Hepatocyte (in vitro differentiated cells): ENCODE measurements at regions not wholly inside any gene's neighbourhood (a gene's known extent, or its start where the extent isn't known, plus 50 kb on each side); places are given as distances from the start of the nearest gene placed in this dataset.

Experiments
- DNase-seq: peaks from one replicate; pipeline ENCODE4 v3.0.0-alpha.2; 2016; ENCODE audit warnings: low spot score
- H2AFZ ChIP-seq: fragments of 200-600 bp; sonication (generic); 2 replicates; pipeline ENCODE4 v1.6.0; 2016; ENCODE audit warnings: antibody characterized with exemption, mild to moderate bottlenecking
- H3K27ac ChIP-seq: fragments of 200-600 bp; sonication (generic); 2 replicates; pipeline ENCODE4 v1.5.1; 2016; ENCODE audit warnings: mild to moderate bottlenecking
- H3K27me3 ChIP-seq: fragments of 200-600 bp; sonication (generic); 2 replicates; pipeline ENCODE4 v1.6.1; 2016
- H3K36me3 ChIP-seq: fragments of 200-600 bp; sonication (generic); replicated peaks from 2 replicates; pipeline ENCODE4 v1.5.1; 2016; ENCODE audit warnings: low read depth; ENCODE audit not compliant: insufficient read depth
- H3K4me1 ChIP-seq: fragments of 200-600 bp; sonication (generic); 2 replicates; pipeline ENCODE4 v1.5.1; 2016; ENCODE audit warnings: mild to moderate bottlenecking, moderate library complexity; ENCODE audit not compliant: insufficient read depth
- H3K4me2 ChIP-seq: fragments of 200-600 bp; sonication (generic); 2 replicates; pipeline ENCODE4 v1.6.0; 2016
- H3K4me3 ChIP-seq: fragments of 200-600 bp; sonication (generic); 2 replicates; pipeline ENCODE4 v1.5.1; 2016; ENCODE audit warnings: mild to moderate bottlenecking
- H3K79me2 ChIP-seq: fragments of 200-600 bp; sonication (generic); 2 replicates; pipeline ENCODE4 v1.6.0; 2017; ENCODE audit warnings: mild to moderate bottlenecking
- H3K9me2 ChIP-seq: fragments of 200-600 bp; sonication (generic); replicated peaks from 2 replicates; pipeline ENCODE4 v1.6.0; 2017; ENCODE audit warnings: mild to moderate bottlenecking; ENCODE audit not compliant: insufficient read depth
- H3K9me3 ChIP-seq: fragments of 200-600 bp; sonication (generic); 2 replicates; pipeline ENCODE4 v1.5.1; 2016; ENCODE audit warnings: low read depth, mild to moderate bottlenecking
- H4K20me1 ChIP-seq: fragments of 200-600 bp; sonication (generic); 2 replicates; pipeline ENCODE4 v1.6.0; 2016; ENCODE audit warnings: mild to moderate bottlenecking; ENCODE audit not compliant: insufficient read depth, poor library complexity, severe bottlenecking
- EZH2 ChIP-seq: fragments of 200-600 bp; sonication (generic); IDR thresholded peaks from 2 replicates; pipeline ENCODE4 v1.6.1; 2016; ENCODE audit warnings: antibody characterized with exemption, mild to moderate bottlenecking, borderline replicate concordance
- EZH2phosphoT487 ChIP-seq: fragments of 200-600 bp; sonication (generic); IDR thresholded peaks from one replicate; pipeline ENCODE4 v1.6.1; 2018; ENCODE audit warnings: antibody characterized with exemption, mild to moderate bottlenecking, low read depth, moderate library complexity; ENCODE audit not compliant: unreplicated experiment, severe bottlenecking
- WGBS: methylation state at CpG from one replicate; pipeline ENCODE4 v1.1.6; 2016; ENCODE audit warnings: low lambda C conversion rate; ENCODE audit errors: missing lambda C conversion rate; 5-methylcytosine and 5-hydroxymethylcytosine counted together
- TF ChIP-seq, protein P1 (sequence below): fragments of 200-600 bp; sonication (generic); IDR thresholded peaks from 2 replicates; pipeline ENCODE4 v1.5.1; 2016; ENCODE audit warnings: antibody characterized with exemption, mild to moderate bottlenecking; ENCODE audit not compliant: poor library complexity

DNA sequence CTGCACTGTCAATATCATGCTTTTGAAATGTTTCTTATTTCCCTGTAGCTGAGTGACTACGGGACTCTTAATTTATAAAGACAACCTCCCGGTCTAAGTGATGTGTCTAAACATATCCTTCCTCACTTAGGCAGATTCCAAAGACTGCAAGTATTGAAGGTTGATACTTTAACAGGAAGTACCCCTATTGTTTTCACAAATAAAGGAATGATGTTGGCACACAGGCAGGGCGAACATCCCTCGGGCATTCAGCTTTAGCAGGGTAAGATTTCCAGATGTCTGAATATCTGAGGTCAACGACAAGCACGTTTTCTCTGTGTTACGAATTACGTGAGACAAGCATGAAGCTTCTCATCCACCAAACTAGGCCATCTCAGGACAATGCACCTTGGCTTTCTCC, 638.0 kb upstream of the FRG1 start:
- H3K9me2 ChIP-seq, result no peaks in the 10 kb centered on the region
- H3K4me1 ChIP-seq, result peaks cover 5% of the 10 kb centered on the region
- H3K27ac ChIP-seq, result no peak overlapping the region
- H3K36me3 ChIP-seq, result no peaks in the 10 kb centered on the region
- no peak overlapping the region for H2AFZ ChIP-seq
- H3K79me2 ChIP-seq, result no peaks in the 10 kb centered on the region
- no peak overlapping the region for H3K4me2 ChIP-seq
- H3K4me3 ChIP-seq, result no peak overlapping the region
- no peaks in the 10 kb centered on the region for H3K27me3 ChIP-seq
- H4K20me1 ChIP-seq, result no peaks in the 10 kb centered on the region
- WGBS, result 66% methylated on average over 8 of the region's 8 CpGs
- TF ChIP-seq, protein P1, sequence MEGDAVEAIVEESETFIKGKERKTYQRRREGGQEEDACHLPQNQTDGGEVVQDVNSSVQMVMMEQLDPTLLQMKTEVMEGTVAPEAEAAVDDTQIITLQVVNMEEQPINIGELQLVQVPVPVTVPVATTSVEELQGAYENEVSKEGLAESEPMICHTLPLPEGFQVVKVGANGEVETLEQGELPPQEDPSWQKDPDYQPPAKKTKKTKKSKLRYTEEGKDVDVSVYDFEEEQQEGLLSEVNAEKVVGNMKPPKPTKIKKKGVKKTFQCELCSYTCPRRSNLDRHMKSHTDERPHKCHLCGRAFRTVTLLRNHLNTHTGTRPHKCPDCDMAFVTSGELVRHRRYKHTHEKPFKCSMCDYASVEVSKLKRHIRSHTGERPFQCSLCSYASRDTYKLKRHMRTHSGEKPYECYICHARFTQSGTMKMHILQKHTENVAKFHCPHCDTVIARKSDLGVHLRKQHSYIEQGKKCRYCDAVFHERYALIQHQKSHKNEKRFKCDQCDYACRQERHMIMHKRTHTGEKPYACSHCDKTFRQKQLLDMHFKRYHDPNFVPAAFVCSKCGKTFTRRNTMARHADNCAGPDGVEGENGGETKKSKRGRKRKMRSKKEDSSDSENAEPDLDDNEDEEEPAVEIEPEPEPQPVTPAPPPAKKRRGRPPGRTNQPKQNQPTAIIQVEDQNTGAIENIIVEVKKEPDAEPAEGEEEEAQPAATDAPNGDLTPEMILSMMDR, result no peak
- TF ChIP-seq EZH2, result no peak
- no peak for TF ChIP-seq EZH2phosphoT487
- H3K9me3 ChIP-seq, result no peaks in the 10 kb centered on the region
- no peak for DNase-seq

DNA sequence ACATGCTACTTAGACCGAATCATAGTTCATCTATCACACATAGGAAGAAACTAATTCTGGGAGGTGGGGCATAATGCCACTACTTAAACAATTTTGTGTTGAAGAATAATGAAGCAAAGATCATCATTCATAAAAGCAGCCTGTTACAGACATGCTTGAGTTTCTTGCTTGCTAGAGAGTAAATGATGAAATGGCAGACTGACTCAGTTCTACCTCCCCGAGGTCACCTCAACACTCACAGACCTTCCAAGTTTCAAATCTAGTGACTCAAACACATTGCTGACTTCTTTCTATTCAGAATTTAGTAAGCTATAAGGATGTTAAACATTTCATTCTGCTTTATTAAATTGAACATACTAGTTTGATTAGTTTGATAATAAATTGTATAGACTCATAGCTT, 636.5 kb upstream of the FRG1 start:
- H3K4me3 ChIP-seq, result no peak overlapping the region
- TF ChIP-seq EZH2phosphoT487 (no peak), EZH2 (no peak)
- TF ChIP-seq, protein P1, result no peak
- no peak for DNase-seq
- WGBS, result 75% methylated on average over 2 of the region's 2 CpGs
- no peaks in the 10 kb centered on the region for H3K27me3 ChIP-seq
- no peaks in the 10 kb centered on the region for H3K79me2 ChIP-seq
- no peaks in the 10 kb centered on the region for H3K36me3 ChIP-seq
- H3K9me3 ChIP-seq, result no peaks in the 10 kb centered on the region
- H4K20me1 ChIP-seq, result no peaks in the 10 kb centered on the region
- peak overlapping the region; percentile 29 for H3K27ac ChIP-seq
- H3K9me2 ChIP-seq, result no peaks in the 10 kb centered on the region
- peak overlapping the region; percentile 26 for H3K4me2 ChIP-seq
- peaks cover 5% of the 10 kb centered on the region for H3K4me1 ChIP-seq
- no peak overlapping the region for H2AFZ ChIP-seq

GRCh38 chr4:189304809-189305208, 635.9 kb upstream of the FRG1 start:
- Histone ChIP-seq H3K4me3 (no peak overlapping the region), H3K9me3 (no peaks in the 10 kb centered on the region), H3K27ac (peak overlapping the region; percentile 29), H4K20me1 (no peaks in the 10 kb centered on the region), H3K79me2 (no peaks in the 10 kb centered on the region), H3K36me3 (no peaks in the 10 kb centered on the region), H3K27me3 (no peaks in the 10 kb centered on the region), H3K4me1 (peaks cover 5% of the 10 kb centered on the region), H3K4me2 (peak overlapping the region; percentile 26), H3K9me2 (no peaks in the 10 kb centered on the region), H2AFZ (no peak overlapping the region)
- TF ChIP-seq EZH2phosphoT487 (no peak), EZH2 (no peak)
- TF ChIP-seq, protein P1, result no peak
- DNase-seq, result no peak
- WGBS, result 25% methylated on average over 2 of the region's 2 CpGs

DNA sequence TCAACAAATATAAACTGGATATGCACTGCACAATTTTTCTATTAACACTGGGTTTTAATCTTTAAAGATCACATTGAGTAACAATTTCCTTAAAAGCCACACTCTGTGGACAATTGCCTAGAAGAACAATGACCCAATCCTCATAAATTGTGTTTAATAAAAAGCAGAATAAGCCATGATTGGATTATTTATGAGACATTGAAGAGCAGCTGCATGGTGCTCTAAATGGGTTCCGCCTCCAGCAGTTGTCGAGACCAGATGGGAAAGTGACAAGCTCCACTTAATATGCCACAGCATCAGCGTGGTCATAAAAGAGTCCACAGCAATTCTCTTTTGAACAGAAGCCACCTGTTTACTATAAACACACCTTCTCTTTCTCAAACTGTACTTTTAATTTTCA, 635.2 kb upstream of the FRG1 start:
- no peaks in the 10 kb centered on the region for H4K20me1 ChIP-seq
- no peaks in the 10 kb centered on the region for H3K27me3 ChIP-seq
- no peaks in the 10 kb centered on the region for H3K36me3 ChIP-seq
- H3K9me3 ChIP-seq, result no peaks in the 10 kb centered on the region
- H3K27ac ChIP-seq, result peak overlapping the region; percentile 11
- WGBS, result 53% methylated on average over 3 of the region's 3 CpGs
- no peak overlapping the region for H3K4me3 ChIP-seq
- H2AFZ ChIP-seq, result no peak overlapping the region
- no peak for DNase-seq
- TF ChIP-seq, protein P1, result no peak
- TF ChIP-seq EZH2phosphoT487, result no peak
- TF ChIP-seq EZH2, result no peak
- no peaks in the 10 kb centered on the region for H3K79me2 ChIP-seq
- peaks cover 5% of the 10 kb centered on the region for H3K4me1 ChIP-seq
- H3K4me2 ChIP-seq, result peak overlapping the region; percentile 26
- no peaks in the 10 kb centered on the region for H3K9me2 ChIP-seq
